ENCODE measurements at regions not wholly inside any gene's neighbourhood (a gene's known extent, or its start where the extent isn't known, plus 50 kb on each side); places are given as distances from the start of the nearest gene placed in this dataset.

- Histone ChIP-seq H3K9me3 (no peaks in the 10 kb centered on the region), H3K27me3 (no peaks in the 10 kb centered on the region), H3K4me1 (no peaks in the 10 kb centered on the region), H3K27ac (no peak overlapping the region), H3K4me3 (no peak overlapping the region), H3K36me3 (no peaks in the 10 kb centered on the region)
- DNase-seq (ENCODE audit: low spot score in 2 of 2): no peak
- intact Hi-C loops (cut with DNase I; ENCODE audit: low total_unique reads): no loop called here
- no peak for TF ChIP-seq CTCF (IDR thresholded peaks at IDR 0.05)
- TF ChIP-seq POLR2A (IDR thresholded peaks at IDR 0.05): no peak
- no peak for TF ChIP-seq POLR2AphosphoS5 (IDR thresholded peaks at IDR 0.05)
These were observed 386.6 kb downstream of the YTHDC2 start for GRCh38 chr5:113900141-113900540.

GRCh38 chr5:113900816-113901215 lies 387.3 kb downstream of the YTHDC2 start:
- Histone ChIP-seq H3K27me3 (no peaks in the 10 kb centered on the region), H3K27ac (no peak overlapping the region), H3K4me1 (no peaks in the 10 kb centered on the region), H3K36me3 (no peaks in the 10 kb centered on the region), H3K4me3 (no peak overlapping the region), H3K9me3 (no peaks in the 10 kb centered on the region)
- no peak for TF ChIP-seq POLR2A (IDR thresholded peaks at IDR 0.05)
- TF ChIP-seq POLR2AphosphoS5 (IDR thresholded peaks at IDR 0.05): no peak
- TF ChIP-seq CTCF (IDR thresholded peaks at IDR 0.05): no peak
- intact Hi-C loops (cut with DNase I; ENCODE audit: low total_unique reads): no loop called here
- DNase-seq (ENCODE audit: low spot score in 2 of 2): no peak

- H3K4me3 ChIP-seq: no peak overlapping the region
- H3K27ac ChIP-seq: no peak overlapping the region
- H3K36me3 ChIP-seq: no peaks in the 10 kb centered on the region
- H3K27me3 ChIP-seq: no peaks in the 10 kb centered on the region
- H3K4me1 ChIP-seq: no peaks in the 10 kb centered on the region
- TF ChIP-seq POLR2AphosphoS5 (IDR thresholded peaks at IDR 0.05) (no peak), CTCF (IDR thresholded peaks at IDR 0.05) (no peak), POLR2A (IDR thresholded peaks at IDR 0.05) (no peak)
- no peak for DNase-seq (ENCODE audit: low spot score in 2 of 2)
- H3K9me3 ChIP-seq: no peaks in the 10 kb centered on the region
- intact Hi-C loops (cut with DNase I; ENCODE audit: low total_unique reads): no loop called here
These were observed 388.2 kb downstream of the YTHDC2 start for GRCh38 chr5:113901718-113902117.

- Histone ChIP-seq H3K36me3 (no peaks in the 10 kb centered on the region), H3K4me3 (no peak overlapping the region), H3K4me1 (no peaks in the 10 kb centered on the region), H3K27me3 (no peaks in the 10 kb centered on the region), H3K27ac (no peak overlapping the region), H3K9me3 (no peaks in the 10 kb centered on the region)
- TF ChIP-seq POLR2AphosphoS5 (IDR thresholded peaks at IDR 0.05) (no peak), CTCF (IDR thresholded peaks at IDR 0.05) (no peak), POLR2A (IDR thresholded peaks at IDR 0.05) (no peak)
- DNase-seq (ENCODE audit: low spot score in 2 of 2): no peak
- intact Hi-C loops (cut with DNase I; ENCODE audit: low total_unique reads): no loop called here
These were observed 389.6 kb downstream of the YTHDC2 start for GRCh38 chr5:113902917-113903660.

- DNase-seq (ENCODE audit: low spot score in 2 of 2): no peak
- Histone ChIP-seq H3K36me3 (no peaks in the 10 kb centered on the region), H3K27ac (no peak overlapping the region), H3K9me3 (no peaks in the 10 kb centered on the region), H3K4me1 (no peaks in the 10 kb centered on the region), H3K4me3 (no peak overlapping the region), H3K27me3 (no peaks in the 10 kb centered on the region)
- no peak for TF ChIP-seq POLR2A (IDR thresholded peaks at IDR 0.05)
- TF ChIP-seq CTCF (IDR thresholded peaks at IDR 0.05): no peak
- no peak for TF ChIP-seq POLR2AphosphoS5 (IDR thresholded peaks at IDR 0.05)
- intact Hi-C loops (cut with DNase I; ENCODE audit: low total_unique reads): no loop called here
These were observed 396.3 kb downstream of the YTHDC2 start for GRCh38 chr5:113909782-113910181.

Data from breast epithelium (tissue), 4 donors.